ENCODE measurements at regions not wholly inside any gene's neighbourhood (a gene's known extent, or its start where the extent isn't known, plus 50 kb on each side); places are given as distances from the start of the nearest gene placed in this dataset.

DNA sequence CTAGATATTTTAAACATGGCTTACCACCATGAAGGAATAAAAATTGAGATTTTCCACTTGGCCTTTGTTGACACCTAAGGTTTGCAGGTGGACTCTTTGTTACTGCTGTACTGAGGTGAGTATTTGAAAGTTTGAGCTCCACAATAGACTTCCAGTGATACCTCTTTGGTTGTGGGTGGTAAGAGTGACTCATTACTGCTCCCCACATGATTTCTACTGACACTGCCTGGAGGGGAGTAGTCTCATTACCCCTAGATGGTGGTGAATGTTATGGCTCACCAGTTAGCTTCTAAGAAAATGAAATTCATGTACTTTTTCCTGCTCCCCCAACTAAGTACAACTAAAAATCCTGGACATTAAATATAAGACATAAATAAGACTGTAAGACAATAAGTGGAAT lies 1183.1 kb upstream of the TMEFF2 start:
- H3K9ac ChIP-seq (replicated peaks in 1 of 4; ENCODE audit: extremely low read depth in 1 of 4, low read depth in 3 of 4, low read length in 3 of 4), result no peak overlapping the region
- no peak overlapping the region for H3K14ac ChIP-seq (ENCODE audit: insufficient read length)
- no peak overlapping the region for H3K27ac ChIP-seq (ENCODE audit: low read depth, low read length)
- no peaks in the 10 kb centered on the region for H3K79me2 ChIP-seq (ENCODE audit: control insufficient read depth in 1 of 2, insufficient read depth in 2 of 2, low read length in 2 of 2)
- DNase-seq (ENCODE audit: low read depth in 1 of 2, low spot score in 2 of 2) (no peak), FAIRE-seq (no peak)
- POLR2A ChIA-PET (ENCODE audit: partially characterized antibody), result no interaction called here
- no peaks in the 10 kb centered on the region for H4K20me1 ChIP-seq (replicated peaks in 1 of 2; ENCODE audit: control insufficient read depth in 1 of 2, insufficient read depth in 2 of 2, low read length in 2 of 2)
- CTCF ChIA-PET (ENCODE audit: partially characterized antibody), result interaction anchor here (1.0 kb wide), 1 partner anchor 206 kb away, joined by 3 read pairs; no protein-coding TSS in a partner anchor
- H4K5ac ChIP-seq (ENCODE audit: insufficient read length, low read depth, low read length), result no peak overlapping the region
- no peaks in the 10 kb centered on the region for H3K4me1 ChIP-seq (replicated peaks in 1 of 4; ENCODE audit: control insufficient read depth in 3 of 4, insufficient read depth in 4 of 4, low read length in 3 of 4)
- H2BK15ac ChIP-seq (ENCODE audit: low read length), result no peak overlapping the region
- H3K18ac ChIP-seq (ENCODE audit: extremely low read depth, low read length), result no peak overlapping the region
- H3K4me2 ChIP-seq (ENCODE audit: insufficient read depth in 1 of 2, low read depth in 2 of 2, low read length in 2 of 2), result no peak overlapping the region
- H3K9me3 ChIP-seq (ENCODE audit: insufficient read depth in 2 of 2, low read depth in 1 of 2, low read length in 1 of 2), result no peaks in the 10 kb centered on the region
- H2BK5ac ChIP-seq (ENCODE audit: low read depth, low read length), result no peak overlapping the region
- H2BK20ac ChIP-seq (ENCODE audit: low read length), result no peak overlapping the region
- H2AFZ ChIP-seq (ENCODE audit: low read length), result no peak overlapping the region
- no peak overlapping the region for H4K8ac ChIP-seq (ENCODE audit: extremely low read depth, insufficient read depth, low read length)
- H3K23ac ChIP-seq (ENCODE audit: insufficient read length), result no peak overlapping the region
- no peaks in the 10 kb centered on the region for H3K27me3 ChIP-seq (replicated peaks in 1 of 4; ENCODE audit: control insufficient read depth in 3 of 4, extremely low read depth in 1 of 4, insufficient read depth in 3 of 4, low read length in 3 of 4)
- no peak overlapping the region for H4K91ac ChIP-seq (replicated peaks; ENCODE audit: insufficient read length, low read length)
- no peak overlapping the region for H3K4ac ChIP-seq (replicated peaks; ENCODE audit: insufficient read length, low read depth, low read length)
- no peaks in the 10 kb centered on the region for H3K79me1 ChIP-seq (ENCODE audit: low read depth, low read length)
- no peaks in the 10 kb centered on the region for H3K23me2 ChIP-seq (ENCODE audit: low read depth, low read length)
- H3K56ac ChIP-seq (replicated peaks; ENCODE audit: insufficient read length, low read depth, low read length), result no peak overlapping the region
- no peak for TF ChIP-seq TBP (IDR thresholded peaks at IDR 0.05; ENCODE audit: low read depth, low read length)
- TF ChIP-seq POU5F1 (IDR thresholded peaks at IDR 0.05; ENCODE audit: low read depth, low read length), result no peak
- no peak for TF ChIP-seq RXRA (IDR thresholded peaks at IDR 0.05; ENCODE audit: insufficient read depth, low read depth, low read length)
- no peak for TF ChIP-seq KDM1A (IDR thresholded peaks at IDR 0.05; ENCODE audit: borderline replicate concordance, low read length)
- no peak for TF ChIP-seq CHD1 (IDR thresholded peaks at IDR 0.05; ENCODE audit: low read depth, low read length)
- no peak for TF ChIP-seq GABPA (IDR thresholded peaks at IDR 0.05; ENCODE audit: borderline replicate concordance, insufficient read depth, low read length)
- TF ChIP-seq JUN (IDR thresholded peaks at IDR 0.05; ENCODE audit: low read depth, low read length), result no peak
- TF ChIP-seq NRF1 (IDR thresholded peaks at IDR 0.05; ENCODE audit: low read depth, low read length), result no peak
- no peak for TF ChIP-seq CREB1 (IDR thresholded peaks at IDR 0.05)
- no peak for TF ChIP-seq SP1 (IDR thresholded peaks at IDR 0.05; ENCODE audit: low read depth, low read length)
- TF ChIP-seq FOSL1 (IDR thresholded peaks at IDR 0.05; ENCODE audit: insufficient read depth, low read depth, low read length), result no peak
- no peak for TF ChIP-seq ASH2L (IDR thresholded peaks at IDR 0.05; ENCODE audit: low read length)
- no peak for TF ChIP-seq EZH2 (IDR thresholded peaks at IDR 0.05; ENCODE audit: low read depth, low read length, severe bottlenecking)
- TF ChIP-seq BACH1 (IDR thresholded peaks at IDR 0.05; ENCODE audit: low read length), result no peak
- no peak for TF ChIP-seq TAF7 (optimal IDR thresholded peaks at IDR 0.05; ENCODE audit: borderline replicate concordance, low read depth, low read length)
- TF ChIP-seq SP4 (IDR thresholded peaks at IDR 0.05; ENCODE audit: low read length), result no peak
- no peak for TF ChIP-seq ZNF274 (IDR thresholded peaks at IDR 0.05; ENCODE audit: borderline replicate concordance, extremely low read depth, low read length)
- TF ChIP-seq TAF1 (IDR thresholded peaks at IDR 0.05; ENCODE audit: low read depth, low read length), result no peak
- H2BK120ac ChIP-seq (replicated peaks; ENCODE audit: low read depth, low read length), result no peak overlapping the region
- H2BK12ac ChIP-seq (ENCODE audit: low read depth, low read length), result no peak overlapping the region
- H3K36me3 ChIP-seq (ENCODE audit: control insufficient read depth in 2 of 4, insufficient read depth in 4 of 4, low read length in 3 of 4), result no peaks in the 10 kb centered on the region
- H3K4me3 ChIP-seq (ENCODE audit: extremely low read depth in 1 of 4, insufficient read depth in 2 of 4, low read depth in 3 of 4, low read length in 4 of 4), result no peak overlapping the region
- no peak overlapping the region for H2AK5ac ChIP-seq (ENCODE audit: low read depth, low read length)
